Peyer's patch (tissue), 4 donors: ENCODE measurements at regions not wholly inside any gene's neighbourhood (a gene's known extent, or its start where the extent isn't known, plus 50 kb on each side); places are given as distances from the start of the nearest gene placed in this dataset.

Experiments
- DNase-seq, 3 donors: peaks; one replicate each; pipeline ENCODE4 v3.0.0-alpha.2; 2017 to 2019
- H3K27ac ChIP-seq, 4 donors: fragments of 200-600 bp; sonication (generic); one replicate each; pipeline ENCODE4 v1.5.1; 2016 to 2019
- H3K27me3 ChIP-seq, 2 donors: fragments of 200-600 bp; sonication (generic); one replicate each; pipeline ENCODE4 v1.5.1; 2019
- H3K36me3 ChIP-seq, 3 donors: fragments of 200-600 bp; sonication (generic); one replicate each; pipeline ENCODE4 v1.5.1; 2016 to 2019
- H3K4me1 ChIP-seq, 4 donors: fragments of 200-600 bp; sonication (generic); one replicate each; pipeline ENCODE4 v1.5.1; 2016 to 2019
- H3K4me3 ChIP-seq, 4 donors: fragments of 200-600 bp; sonication (generic); 1 replicate in 3 of 4; 2 replicates in 1 of 4; pipeline ENCODE4 v1.5.1; 2016 to 2019; ENCODE audit warnings: mild to moderate bottlenecking in 1 of 4
- H3K9me3 ChIP-seq, 4 donors: fragments of 200-600 bp; sonication (generic); one replicate each; pipeline ENCODE4 v1.5.1; 2016 to 2019; ENCODE audit warnings: mild to moderate bottlenecking in 1 of 4
- POLR2A ChIP-seq, 2 donors: fragments of 450-650 bp; IDR thresholded peaks; one replicate each; pipeline ENCODE4 v1.5.1; 2017; ENCODE audit warnings: antibody characterized with exemption in 2 of 2, mild to moderate bottlenecking in 2 of 2, moderate library complexity in 2 of 2
- TF ChIP-seq, protein P1 (sequence below), 6 experiments: fragments of 450-650 bp in 4 of 6; fragments of 200-600 bp in 2 of 6; sonication (generic) in 1 of 6; IDR thresholded peaks; one replicate each; pipeline ENCODE4 v1.5.1; 2017 to 2019; ENCODE audit warnings: antibody characterized with exemption in 6 of 6, mild to moderate bottlenecking in 3 of 6, moderate library complexity in 1 of 6

DNA sequence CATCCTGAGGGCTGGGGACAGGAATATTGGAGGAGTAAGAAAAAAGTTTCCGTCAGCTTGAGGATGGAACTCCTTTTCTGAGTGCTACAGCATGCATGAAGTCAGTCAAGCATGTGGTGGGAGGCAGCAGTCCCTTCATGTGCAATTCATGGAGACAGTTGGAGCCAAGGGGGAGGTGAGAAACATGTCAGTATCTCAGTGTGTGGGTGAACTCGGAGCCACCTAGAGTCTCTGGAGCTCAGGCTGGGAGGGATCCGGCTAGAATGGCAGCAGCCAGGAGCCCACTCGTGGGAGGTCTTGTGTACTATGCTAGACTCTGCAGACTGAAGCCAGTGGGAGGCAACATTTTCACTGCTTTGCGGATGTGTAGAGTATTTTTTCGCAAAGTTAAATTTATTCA is 60.3 kb downstream of the AVPR1A start:
- H3K27ac ChIP-seq, result no peak overlapping the region
- no peaks in the 10 kb centered on the region for H3K4me1 ChIP-seq
- DNase-seq, result no peak
- H3K27me3 ChIP-seq, result no peaks in the 10 kb centered on the region
- H3K9me3 ChIP-seq, result no peaks in the 10 kb centered on the region
- H3K4me3 ChIP-seq, result no peak overlapping the region
- no peak for TF ChIP-seq POLR2A (IDR thresholded peaks at IDR 0.05)
- TF ChIP-seq, protein P1, sequence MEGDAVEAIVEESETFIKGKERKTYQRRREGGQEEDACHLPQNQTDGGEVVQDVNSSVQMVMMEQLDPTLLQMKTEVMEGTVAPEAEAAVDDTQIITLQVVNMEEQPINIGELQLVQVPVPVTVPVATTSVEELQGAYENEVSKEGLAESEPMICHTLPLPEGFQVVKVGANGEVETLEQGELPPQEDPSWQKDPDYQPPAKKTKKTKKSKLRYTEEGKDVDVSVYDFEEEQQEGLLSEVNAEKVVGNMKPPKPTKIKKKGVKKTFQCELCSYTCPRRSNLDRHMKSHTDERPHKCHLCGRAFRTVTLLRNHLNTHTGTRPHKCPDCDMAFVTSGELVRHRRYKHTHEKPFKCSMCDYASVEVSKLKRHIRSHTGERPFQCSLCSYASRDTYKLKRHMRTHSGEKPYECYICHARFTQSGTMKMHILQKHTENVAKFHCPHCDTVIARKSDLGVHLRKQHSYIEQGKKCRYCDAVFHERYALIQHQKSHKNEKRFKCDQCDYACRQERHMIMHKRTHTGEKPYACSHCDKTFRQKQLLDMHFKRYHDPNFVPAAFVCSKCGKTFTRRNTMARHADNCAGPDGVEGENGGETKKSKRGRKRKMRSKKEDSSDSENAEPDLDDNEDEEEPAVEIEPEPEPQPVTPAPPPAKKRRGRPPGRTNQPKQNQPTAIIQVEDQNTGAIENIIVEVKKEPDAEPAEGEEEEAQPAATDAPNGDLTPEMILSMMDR (IDR thresholded peaks at IDR 0.05), result no peak
- no peaks in the 10 kb centered on the region for H3K36me3 ChIP-seq

DNA sequence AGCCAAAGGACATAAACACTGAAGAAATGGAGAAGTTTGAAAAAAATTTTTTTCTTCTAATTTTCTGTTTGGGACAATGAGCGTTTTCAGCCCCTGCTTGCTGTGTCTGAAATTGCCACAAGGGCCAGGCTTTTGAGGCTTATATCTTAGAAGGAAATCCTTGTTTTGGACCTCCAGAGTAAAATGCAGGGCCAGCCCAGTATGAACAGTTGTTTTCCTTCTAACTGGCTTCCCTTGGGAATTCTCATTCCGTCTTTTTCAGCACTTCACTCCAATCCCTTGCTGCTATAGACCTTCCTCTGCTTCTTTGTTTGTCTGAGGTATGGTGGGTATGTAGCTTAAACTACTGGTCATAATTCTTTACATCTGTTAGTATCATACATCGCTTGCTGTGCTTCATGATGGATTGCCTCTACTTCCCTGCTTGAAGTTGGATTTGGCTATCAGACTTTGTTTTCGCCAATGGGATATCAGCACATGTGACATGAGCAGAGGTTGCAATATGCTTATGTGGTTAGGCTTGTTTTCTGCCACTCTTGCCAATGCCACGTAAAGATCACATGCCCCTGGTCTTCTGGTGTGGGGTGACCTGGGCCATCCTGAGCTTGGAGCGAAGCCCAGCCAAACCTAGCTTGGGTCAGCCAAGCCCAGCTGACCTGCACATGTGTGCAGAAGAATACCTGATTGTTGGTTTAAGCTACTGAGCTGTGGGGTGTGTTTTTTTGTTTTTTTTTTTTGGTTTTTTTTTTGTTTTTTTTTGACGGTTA is 64.7 kb downstream of the AVPR1A start:
- Histone ChIP-seq H3K27me3 (no peaks in the 10 kb centered on the region), H3K27ac (no peak overlapping the region), H3K9me3 (no peaks in the 10 kb centered on the region), H3K4me1 (no peaks in the 10 kb centered on the region), H3K4me3 (no peak overlapping the region), H3K36me3 (no peaks in the 10 kb centered on the region)
- TF ChIP-seq, protein P1 (IDR thresholded peaks at IDR 0.05), result no peak
- no peak for TF ChIP-seq POLR2A (IDR thresholded peaks at IDR 0.05)
- no peak for DNase-seq

DNA sequence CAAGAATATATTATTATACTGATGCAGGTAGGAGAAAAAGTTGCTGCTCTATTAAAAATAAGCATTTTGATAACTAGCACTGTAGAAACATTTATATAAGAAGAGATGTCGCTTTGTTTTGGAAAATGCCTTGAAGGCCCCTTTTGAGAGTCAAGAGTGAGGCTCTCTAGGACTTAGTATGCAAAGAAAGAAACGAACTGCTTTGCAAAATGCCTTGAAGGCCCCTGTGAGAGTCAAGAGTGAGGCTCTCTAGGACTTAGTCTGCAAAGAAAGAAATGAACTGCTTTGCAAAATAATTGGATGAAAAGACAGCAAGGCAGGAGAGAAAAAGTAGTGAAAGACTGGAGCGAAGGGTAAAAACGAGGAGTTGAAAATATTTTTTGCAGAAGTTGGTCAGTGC is 65.9 kb downstream of the AVPR1A start:
- Histone ChIP-seq H3K27ac (no peak overlapping the region), H3K36me3 (no peaks in the 10 kb centered on the region), H3K9me3 (no peaks in the 10 kb centered on the region), H3K4me3 (no peak overlapping the region), H3K27me3 (no peaks in the 10 kb centered on the region), H3K4me1 (no peaks in the 10 kb centered on the region)
- TF ChIP-seq POLR2A (IDR thresholded peaks at IDR 0.05), result no peak
- TF ChIP-seq, protein P1 (IDR thresholded peaks at IDR 0.05), result no peak
- DNase-seq, result no peak

DNA sequence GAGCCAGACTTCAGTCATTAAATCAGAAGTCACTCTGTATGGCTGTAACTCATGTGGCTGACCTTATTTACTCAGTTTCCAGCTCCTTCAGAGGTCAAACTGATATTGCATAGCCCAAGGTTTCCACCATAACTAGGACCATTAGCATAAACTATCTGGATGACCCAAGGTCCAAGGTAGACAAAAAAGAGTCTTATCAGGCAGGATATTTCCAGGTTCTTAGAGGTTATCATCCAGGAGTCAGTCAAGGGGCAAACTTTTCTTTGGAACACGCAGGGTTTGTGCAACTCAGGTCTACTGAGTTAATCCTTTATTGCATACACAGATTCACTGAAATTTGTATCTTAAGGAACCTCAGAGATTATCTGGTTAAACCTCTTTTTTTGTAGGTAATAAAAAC is 66.5 kb downstream of the AVPR1A start:
- TF ChIP-seq, protein P1 (IDR thresholded peaks at IDR 0.05), result no peak
- TF ChIP-seq POLR2A (IDR thresholded peaks at IDR 0.05), result no peak
- H3K4me3 ChIP-seq, result no peak overlapping the region

DNA sequence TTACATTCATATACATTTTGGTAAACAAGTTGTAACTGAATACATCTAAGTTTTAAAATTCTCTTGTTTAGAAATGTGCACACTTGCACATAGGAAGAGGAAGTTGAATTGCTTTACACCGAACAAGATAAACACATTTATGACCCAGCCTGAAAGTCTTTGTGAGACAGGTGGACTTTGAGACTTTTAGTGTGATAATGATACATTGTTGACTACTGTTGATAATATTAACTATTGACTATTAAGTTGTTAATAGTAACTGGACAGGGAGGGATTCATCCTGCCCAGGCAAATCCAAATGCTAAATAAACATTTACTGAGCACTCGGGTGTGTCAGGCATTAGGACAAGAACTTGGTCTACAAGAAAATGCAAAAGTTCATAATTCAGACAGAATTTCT is 68.0 kb downstream of the AVPR1A start:
- DNase-seq, result no peak
- Histone ChIP-seq H3K4me3 (no peak overlapping the region), H3K27me3 (no peaks in the 10 kb centered on the region), H3K36me3 (no peaks in the 10 kb centered on the region), H3K4me1 (no peaks in the 10 kb centered on the region), H3K27ac (no peak overlapping the region), H3K9me3 (no peaks in the 10 kb centered on the region)
- TF ChIP-seq, protein P1 (IDR thresholded peaks at IDR 0.05), result no peak
- TF ChIP-seq POLR2A (IDR thresholded peaks at IDR 0.05), result no peak

More for the DNA sequence above, 66.5 kb downstream of the AVPR1A start:
- Histone ChIP-seq H3K9me3 (no peaks in the 10 kb centered on the region), H3K4me1 (no peaks in the 10 kb centered on the region), H3K36me3 (no peaks in the 10 kb centered on the region), H3K27me3 (no peaks in the 10 kb centered on the region), H3K27ac (no peak overlapping the region)
- no peak for DNase-seq
